ENCODE measurements at regions not wholly inside any gene's neighbourhood (a gene's known extent, or its start where the extent isn't known, plus 50 kb on each side); places are given as distances from the start of the nearest gene placed in this dataset.
A peak's percentile ranks its signal among the peaks of the same experiment; 100 is the strongest.

GRCh38 chr7:86925221-86925620, 134.2 kb downstream of the ELAPOR2 start:
- Histone ChIP-seq H3K36me3 (no peaks in the 10 kb centered on the region), H3K4me3 (no peak overlapping the region), H3K4me1 (no peaks in the 10 kb centered on the region), H3K27ac (no peak overlapping the region), H3K9me3 (no peaks in the 10 kb centered on the region), H3K27me3 (no peaks in the 10 kb centered on the region)
- DNase-seq (ENCODE audit: low spot score in 2 of 2) = no peak
- WGBS, 2 donors = 83 to 84% methylated on average over 1 of the region's 1 CpG
- no peak for TF ChIP-seq EP300 (IDR thresholded peaks at IDR 0.05)
- TF ChIP-seq POLR2A (IDR thresholded peaks at IDR 0.05) = no peak
- no peak for TF ChIP-seq CTCF (IDR thresholded peaks at IDR 0.05)

- H3K36me3 ChIP-seq = no peaks in the 10 kb centered on the region
- no peak for DNase-seq (ENCODE audit: low spot score in 2 of 2)
- no peak overlapping the region for H3K27ac ChIP-seq
- no peaks in the 10 kb centered on the region for H3K4me1 ChIP-seq
- H3K27me3 ChIP-seq = no peaks in the 10 kb centered on the region
- no peak for TF ChIP-seq EP300 (IDR thresholded peaks at IDR 0.05)
- no peaks in the 10 kb centered on the region for H3K9me3 ChIP-seq
- no peak overlapping the region for H3K4me3 ChIP-seq
Measured at GRCh38 chr7:86923527-86923926, 135.9 kb downstream of the ELAPOR2 start.

- H3K36me3 ChIP-seq = no peaks in the 10 kb centered on the region
- no peak overlapping the region for H3K27ac ChIP-seq
- H3K4me3 ChIP-seq = no peak overlapping the region
- H3K4me1 ChIP-seq = no peaks in the 10 kb centered on the region
- no peaks in the 10 kb centered on the region for H3K27me3 ChIP-seq
- DNase-seq (ENCODE audit: low spot score in 2 of 2) = no peak
- H3K9me3 ChIP-seq = no peaks in the 10 kb centered on the region
- no peak for TF ChIP-seq POLR2A (IDR thresholded peaks at IDR 0.05)
- TF ChIP-seq EP300 (IDR thresholded peaks at IDR 0.05) = no peak
- no peak for TF ChIP-seq CTCF (IDR thresholded peaks at IDR 0.05)
Measured at GRCh38 chr7:86920154-86920553, 139.3 kb downstream of the ELAPOR2 start.

GRCh38 chr7:86918245-86918644, 141.2 kb downstream of the ELAPOR2 start:
- DNase-seq (ENCODE audit: low spot score in 2 of 2) = no peak
- no peaks in the 10 kb centered on the region for H3K4me1 ChIP-seq
- no peak overlapping the region for H3K27ac ChIP-seq
- H3K9me3 ChIP-seq = no peaks in the 10 kb centered on the region
- TF ChIP-seq EP300 (IDR thresholded peaks at IDR 0.05) = no peak
- no peak for TF ChIP-seq POLR2A (IDR thresholded peaks at IDR 0.05)
- TF ChIP-seq CTCF (IDR thresholded peaks at IDR 0.05) = no peak
- 73 to 77% methylated on average over 3 of the region's 3 CpGs for WGBS, 2 donors
- no peaks in the 10 kb centered on the region for H3K27me3 ChIP-seq
- H3K36me3 ChIP-seq = no peaks in the 10 kb centered on the region
- no peak overlapping the region for H3K4me3 ChIP-seq

- TF ChIP-seq POLR2A (IDR thresholded peaks at IDR 0.05) (no peak), EP300 (IDR thresholded peaks at IDR 0.05) (no peak), CTCF (IDR thresholded peaks at IDR 0.05) (no peak)
- H3K27ac ChIP-seq = no peak overlapping the region
- 89 to 91% methylated on average over 1 of the region's 1 CpG for WGBS, 2 donors
Measured at GRCh38 chr7:86916277-86916825, 143.1 kb downstream of the ELAPOR2 start.

GRCh38 chr7:86914551-86914950, 144.9 kb downstream of the ELAPOR2 start:
- no peaks in the 10 kb centered on the region for H3K36me3 ChIP-seq
- WGBS, 2 donors = 40 to 50% methylated on average over 1 of the region's 1 CpG
- TF ChIP-seq POLR2A (IDR thresholded peaks at IDR 0.05) (no peak), CTCF (IDR thresholded peaks at IDR 0.05) (peak in 3 of 5 experiments; percentile 17 to 31 (median 28))

More at GRCh38 chr7:86916277-86916825, 143.1 kb downstream of the ELAPOR2 start:
- H3K4me3 ChIP-seq = no peak overlapping the region
- no peaks in the 10 kb centered on the region for H3K9me3 ChIP-seq
- H3K36me3 ChIP-seq = no peaks in the 10 kb centered on the region
- H3K27me3 ChIP-seq = no peaks in the 10 kb centered on the region
- no peak for DNase-seq (ENCODE audit: low spot score in 2 of 2)
- H3K4me1 ChIP-seq = no peaks in the 10 kb centered on the region

More at GRCh38 chr7:86914551-86914950, 144.9 kb downstream of the ELAPOR2 start:
- no peak for DNase-seq (ENCODE audit: low spot score in 2 of 2)
- H3K27me3 ChIP-seq = no peaks in the 10 kb centered on the region
- H3K27ac ChIP-seq = no peak overlapping the region
- no peaks in the 10 kb centered on the region for H3K9me3 ChIP-seq
- H3K4me1 ChIP-seq = no peaks in the 10 kb centered on the region
- no peak overlapping the region for H3K4me3 ChIP-seq
